DOHH2 (cell line): ENCODE measurements at regions not wholly inside any gene's neighbourhood (a gene's known extent, or its start where the extent isn't known, plus 50 kb on each side); places are given as distances from the start of the nearest gene placed in this dataset.

Experiments used
- EZH2phosphoT487 ChIP-seq: fragments of 200-600 bp; sonication (generic); IDR thresholded peaks from 2 replicates; pipeline ENCODE4 v1.6.1; 2017; ENCODE audit warnings: borderline replicate concordance, mild to moderate bottlenecking, antibody characterized with exemption, low read length, moderate library complexity, mixed read lengths
- TF ChIP-seq, protein P1 (sequence below): fragments of 200-600 bp; sonication (generic); IDR thresholded peaks from one replicate; pipeline ENCODE4 v1.5.1; 2014; ENCODE audit warnings: antibody characterized with exemption, mild to moderate bottlenecking, low read depth, low read length; ENCODE audit not compliant: poor library complexity, severe bottlenecking

DNA sequence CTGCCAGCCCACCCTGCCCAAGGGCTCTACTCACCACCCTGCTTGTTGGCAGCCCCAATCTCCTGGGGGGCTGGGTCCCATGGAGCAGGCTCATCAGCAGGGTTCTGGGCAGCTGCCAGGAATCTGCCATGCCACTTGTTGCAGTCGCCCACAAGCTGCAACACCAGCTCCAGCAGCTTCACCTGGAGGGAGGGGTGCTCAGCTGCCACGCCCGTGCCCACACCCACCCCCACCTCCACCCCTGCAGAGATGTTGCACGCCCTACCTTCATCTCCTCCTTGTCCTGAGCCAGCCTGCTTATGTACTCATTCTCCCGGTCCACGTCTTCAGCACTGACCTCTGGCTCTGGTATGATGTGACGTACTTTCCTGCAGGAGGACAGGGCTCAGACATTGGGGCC, 77.9 kb upstream of the C2CD4B start:
- TF ChIP-seq, protein P1, sequence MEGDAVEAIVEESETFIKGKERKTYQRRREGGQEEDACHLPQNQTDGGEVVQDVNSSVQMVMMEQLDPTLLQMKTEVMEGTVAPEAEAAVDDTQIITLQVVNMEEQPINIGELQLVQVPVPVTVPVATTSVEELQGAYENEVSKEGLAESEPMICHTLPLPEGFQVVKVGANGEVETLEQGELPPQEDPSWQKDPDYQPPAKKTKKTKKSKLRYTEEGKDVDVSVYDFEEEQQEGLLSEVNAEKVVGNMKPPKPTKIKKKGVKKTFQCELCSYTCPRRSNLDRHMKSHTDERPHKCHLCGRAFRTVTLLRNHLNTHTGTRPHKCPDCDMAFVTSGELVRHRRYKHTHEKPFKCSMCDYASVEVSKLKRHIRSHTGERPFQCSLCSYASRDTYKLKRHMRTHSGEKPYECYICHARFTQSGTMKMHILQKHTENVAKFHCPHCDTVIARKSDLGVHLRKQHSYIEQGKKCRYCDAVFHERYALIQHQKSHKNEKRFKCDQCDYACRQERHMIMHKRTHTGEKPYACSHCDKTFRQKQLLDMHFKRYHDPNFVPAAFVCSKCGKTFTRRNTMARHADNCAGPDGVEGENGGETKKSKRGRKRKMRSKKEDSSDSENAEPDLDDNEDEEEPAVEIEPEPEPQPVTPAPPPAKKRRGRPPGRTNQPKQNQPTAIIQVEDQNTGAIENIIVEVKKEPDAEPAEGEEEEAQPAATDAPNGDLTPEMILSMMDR, result no peak
- TF ChIP-seq EZH2phosphoT487, result no peak
